MM.1S (cell line): ENCODE measurements at regions not wholly inside any gene's neighbourhood (a gene's known extent, or its start where the extent isn't known, plus 50 kb on each side); places are given as distances from the start of the nearest gene placed in this dataset.

ENCODE experiments used
- DNase-seq: peaks from one replicate; pipeline ENCODE4 v3.0.0-alpha.2; 2015
- H2AFZ ChIP-seq: fragments of 300-600 bp; sonication (generic); 2 replicates; pipeline ENCODE4 v1.6.0; 2016; ENCODE audit warnings: antibody characterized with exemption, low read length
- H3F3A ChIP-seq: fragments of 300-600 bp; sonication (generic); 2 replicates; pipeline ENCODE4 v1.6.1; 2016; ENCODE audit warnings: mild to moderate bottlenecking, antibody characterized with exemption, low read length, moderate library complexity, mixed read lengths; ENCODE audit not compliant: insufficient read depth
- H3K27ac ChIP-seq: fragments of 300-600 bp; sonication (generic); 2 replicates; pipeline ENCODE4 v1.5.1; 2016; ENCODE audit warnings: mild to moderate bottlenecking, low read length
- H3K27me3 ChIP-seq: fragments of 300-600 bp; sonication (generic); replicated peaks from 2 replicates; pipeline ENCODE4 v1.6.0; 2016; ENCODE audit warnings: low read length; ENCODE audit not compliant: insufficient read depth
- H3K36me3 ChIP-seq: fragments of 300-600 bp; sonication (generic); replicated peaks from 2 replicates; pipeline ENCODE4 v1.6.1; 2016; ENCODE audit warnings: mild to moderate bottlenecking, low read length, mixed read lengths; ENCODE audit not compliant: insufficient read depth
- H3K4me1 ChIP-seq: fragments of 300-600 bp; sonication (generic); 2 replicates; pipeline ENCODE4 v1.6.1; 2016; ENCODE audit warnings: low read length, mixed read lengths
- H3K4me2 ChIP-seq: fragments of 300-600 bp; sonication (generic); 2 replicates; pipeline ENCODE4 v1.6.0; 2016; ENCODE audit warnings: low read depth, low read length
- H3K4me3 ChIP-seq: fragments of 300-600 bp; sonication (generic); 2 replicates; pipeline ENCODE4 v1.5.1; 2016; ENCODE audit warnings: low read length, mixed read lengths
- H3K79me2 ChIP-seq: fragments of 300-600 bp; sonication (generic); 2 replicates; pipeline ENCODE4 v1.6.1; 2016; ENCODE audit warnings: mixed run types, low read length, mixed read lengths
- H3K9ac ChIP-seq: fragments of 300-600 bp; sonication (generic); 2 replicates; pipeline ENCODE4 v1.6.1; 2016; ENCODE audit warnings: low read length, mixed read lengths
- H3K9me2 ChIP-seq: fragments of 300-600 bp; sonication (generic); replicated peaks from 2 replicates; pipeline ENCODE4 v1.6.1; 2016; ENCODE audit warnings: mild to moderate bottlenecking, low read length, mixed read lengths; ENCODE audit not compliant: insufficient read depth
- H3K9me3 ChIP-seq: fragments of 300-600 bp; sonication (generic); replicated peaks from 2 replicates; pipeline ENCODE4 v1.6.1; 2016; ENCODE audit warnings: mild to moderate bottlenecking, low read length, mixed read lengths; ENCODE audit not compliant: insufficient read depth
- H4K20me1 ChIP-seq: fragments of 300-600 bp; sonication (generic); 2 replicates; pipeline ENCODE4 v1.6.1; 2016; ENCODE audit warnings: mild to moderate bottlenecking, low read length, moderate library complexity, mixed read lengths; ENCODE audit not compliant: insufficient read depth
- CTCF ChIP-seq: fragments of 300-600 bp; sonication (generic); IDR thresholded peaks from 2 replicates; pipeline ENCODE4 v1.5.1; 2016; ENCODE audit warnings: antibody characterized with exemption, low read length, mixed read lengths
- EZH2 ChIP-seq: fragments of 300-600 bp; sonication (generic); optimal IDR thresholded peaks from 2 replicates; pipeline ENCODE3; 2017; ENCODE audit warnings: low read depth, mild to moderate bottlenecking, antibody characterized with exemption, low read length, mixed read lengths
- EZH2phosphoT487 ChIP-seq: fragments of 300-600 bp; sonication (generic); IDR thresholded peaks from 2 replicates; pipeline ENCODE4 v1.6.1; 2018; ENCODE audit warnings: antibody characterized with exemption, low read length

DNA sequence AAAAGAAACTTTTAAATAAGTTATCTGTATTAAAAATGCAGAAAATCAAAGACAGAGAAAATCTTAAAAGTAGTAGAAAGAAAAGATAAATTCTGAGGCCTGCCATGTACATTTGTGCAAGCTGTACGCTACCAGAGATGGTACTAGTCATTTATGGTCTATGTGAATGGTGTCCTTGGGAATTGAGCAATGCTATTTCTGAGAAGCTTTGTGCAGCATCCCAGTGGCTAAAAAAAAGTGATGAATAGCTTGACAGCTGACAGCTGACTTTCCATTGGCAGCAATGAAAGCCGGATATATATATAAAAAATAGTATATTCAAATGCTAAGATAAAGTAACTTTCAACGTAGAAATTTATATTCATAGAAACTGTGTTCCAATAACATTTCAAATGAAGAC, 58.8 kb upstream of the KCTD3 start:
- Histone ChIP-seq H3K79me2 (no peaks in the 10 kb centered on the region), H3K27me3 (no peaks in the 10 kb centered on the region), H3F3A (no peaks in the 10 kb centered on the region), H2AFZ (no peak overlapping the region), H3K4me1 (no peaks in the 10 kb centered on the region), H3K4me3 (no peak overlapping the region), H3K9me3 (no peaks in the 10 kb centered on the region), H3K9ac (no peak overlapping the region), H3K4me2 (no peak overlapping the region), H3K27ac (no peak overlapping the region), H3K36me3 (no peaks in the 10 kb centered on the region), H4K20me1 (no peaks in the 10 kb centered on the region), H3K9me2 (no peaks in the 10 kb centered on the region)
- DNase-seq: no peak
- no peak for TF ChIP-seq EZH2phosphoT487
- no peak for TF ChIP-seq CTCF
- TF ChIP-seq EZH2: no peak
